ENCODE measurements at regions not wholly inside any gene's neighbourhood (a gene's known extent, or its start where the extent isn't known, plus 50 kb on each side); places are given as distances from the start of the nearest gene placed in this dataset.

DNA sequence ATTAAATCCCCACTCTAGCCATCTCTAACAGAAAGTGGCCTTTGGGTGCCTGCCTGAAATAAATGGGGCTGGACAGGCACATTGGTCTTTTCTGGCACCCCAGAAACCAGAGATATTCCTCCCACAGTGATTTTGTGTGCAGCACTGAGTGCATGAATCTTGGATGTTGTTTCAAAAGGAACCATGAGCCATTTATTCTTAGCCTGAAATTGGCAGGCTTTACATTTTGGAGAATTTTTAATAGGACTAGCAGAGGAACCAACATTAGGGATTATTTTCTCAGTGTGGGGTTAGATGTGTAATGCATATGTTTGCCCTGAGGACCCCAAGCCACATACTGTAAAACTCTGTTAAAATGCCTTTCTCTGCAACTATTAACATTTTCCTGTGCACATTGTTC lies 451.3 kb downstream of the NFIB start:
- DNase-seq, result no peak
- H3K4me2 ChIP-seq (replicated peaks; ENCODE audit: low read depth, low read length, poor library complexity, severe bottlenecking), result no peak overlapping the region
- no peak overlapping the region for H2AFZ ChIP-seq (ENCODE audit: insufficient read depth, low read depth, low read length, poor library complexity, severe bottlenecking)
- Mint-ChIP-seq H3K9me3 (ENCODE audit: insufficient read depth) (peaks cover 4% of the 10 kb centered on the region), H3K4me1 (no peaks in the 10 kb centered on the region), H3K4me3 (no peak overlapping the region), H3K27me3 (no peaks in the 10 kb centered on the region), H3K27ac (no peak overlapping the region)
- no peaks in the 10 kb centered on the region for H3K9me3 ChIP-seq (ENCODE audit: control extremely low read depth in 1 of 3, control insufficient read depth in 2 of 3, insufficient read depth in 1 of 3, low read length in 2 of 3)
- TF ChIP-seq EZH2 (IDR thresholded peaks at IDR 0.05; ENCODE audit: borderline replicate concordance, insufficient read depth, low read depth, low read length, poor library complexity, severe bottlenecking), result no peak
- TF ChIP-seq, protein P1, sequence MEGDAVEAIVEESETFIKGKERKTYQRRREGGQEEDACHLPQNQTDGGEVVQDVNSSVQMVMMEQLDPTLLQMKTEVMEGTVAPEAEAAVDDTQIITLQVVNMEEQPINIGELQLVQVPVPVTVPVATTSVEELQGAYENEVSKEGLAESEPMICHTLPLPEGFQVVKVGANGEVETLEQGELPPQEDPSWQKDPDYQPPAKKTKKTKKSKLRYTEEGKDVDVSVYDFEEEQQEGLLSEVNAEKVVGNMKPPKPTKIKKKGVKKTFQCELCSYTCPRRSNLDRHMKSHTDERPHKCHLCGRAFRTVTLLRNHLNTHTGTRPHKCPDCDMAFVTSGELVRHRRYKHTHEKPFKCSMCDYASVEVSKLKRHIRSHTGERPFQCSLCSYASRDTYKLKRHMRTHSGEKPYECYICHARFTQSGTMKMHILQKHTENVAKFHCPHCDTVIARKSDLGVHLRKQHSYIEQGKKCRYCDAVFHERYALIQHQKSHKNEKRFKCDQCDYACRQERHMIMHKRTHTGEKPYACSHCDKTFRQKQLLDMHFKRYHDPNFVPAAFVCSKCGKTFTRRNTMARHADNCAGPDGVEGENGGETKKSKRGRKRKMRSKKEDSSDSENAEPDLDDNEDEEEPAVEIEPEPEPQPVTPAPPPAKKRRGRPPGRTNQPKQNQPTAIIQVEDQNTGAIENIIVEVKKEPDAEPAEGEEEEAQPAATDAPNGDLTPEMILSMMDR (IDR thresholded peaks at IDR 0.05), result no peak
- ChIA-PET POLR2A (no interaction called here), CTCF (no interaction called here)
- no peaks in the 10 kb centered on the region for H4K20me1 ChIP-seq (ENCODE audit: control insufficient read depth, insufficient read depth, low read length, poor library complexity, severe bottlenecking)
- H3K4me3 ChIP-seq (ENCODE audit: control extremely low read depth in 1 of 5, extremely low read depth in 1 of 5, insufficient read depth in 1 of 5, low read depth in 2 of 5, low read length in 4 of 5), result no peak overlapping the region
- H3K4me1 ChIP-seq (ENCODE audit: control insufficient read depth in 2 of 2, insufficient read depth in 2 of 2, low read length in 2 of 2), result no peaks in the 10 kb centered on the region
- H3K79me2 ChIP-seq (ENCODE audit: control insufficient read depth, insufficient read depth, low read length), result no peaks in the 10 kb centered on the region
- H3K9ac ChIP-seq (ENCODE audit: low read length), result no peak overlapping the region
- no peaks in the 10 kb centered on the region for H3K27me3 ChIP-seq (replicated peaks in 1 of 4; ENCODE audit: control extremely low read depth in 1 of 4, control insufficient read depth in 3 of 4, insufficient read depth in 4 of 4, low read length in 3 of 4)
- no peaks in the 10 kb centered on the region for H3K36me3 ChIP-seq (replicated peaks in 1 of 2; ENCODE audit: control extremely low read depth in 1 of 2, control insufficient read depth in 1 of 2, extremely low read depth in 1 of 2, insufficient read depth in 2 of 2, low read length in 1 of 2)
- no peak overlapping the region for H3K27ac ChIP-seq (ENCODE audit: low read length in 2 of 2)
- intact Hi-C loops (cut with micrococcal nuclease), result no loop called here
- no peak for ATAC-seq (ENCODE audit: low read depth)

DNA sequence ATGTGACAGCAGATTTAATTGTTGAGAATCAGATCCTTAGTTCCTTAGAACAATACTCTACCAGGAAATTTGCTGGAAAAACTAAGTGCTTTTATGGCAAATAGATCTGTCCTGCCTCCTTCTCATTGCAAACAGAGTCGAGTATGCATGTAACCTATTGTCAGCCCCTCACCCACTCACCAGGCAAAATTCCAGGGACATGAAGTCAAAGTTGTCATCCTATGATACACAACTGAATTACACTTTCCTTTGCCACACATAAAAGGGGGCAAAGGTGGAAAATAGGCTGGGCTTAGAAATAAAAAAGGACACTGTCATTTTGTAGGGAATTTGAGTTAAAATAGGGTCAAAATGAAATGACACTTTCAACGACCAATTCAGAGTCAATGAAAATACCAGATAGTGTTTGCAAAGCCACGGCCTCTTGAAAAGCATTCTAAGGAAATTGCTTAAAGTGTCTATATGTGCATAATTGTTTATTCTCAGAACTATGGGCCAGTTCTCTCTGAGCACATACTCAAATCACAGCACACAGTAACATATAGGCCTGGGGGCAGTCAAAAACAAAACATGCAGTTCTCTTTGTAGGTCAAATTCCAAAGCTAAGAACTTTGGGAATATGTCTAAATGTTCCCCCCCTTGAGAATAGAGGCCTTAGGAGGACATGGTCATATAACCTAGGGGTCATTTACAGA lies 452.8 kb downstream of the NFIB start:
- TF ChIP-seq, protein P1 (IDR thresholded peaks at IDR 0.05), result no peak
- TF ChIP-seq EZH2 (IDR thresholded peaks at IDR 0.05; ENCODE audit: borderline replicate concordance, insufficient read depth, low read depth, low read length, poor library complexity, severe bottlenecking), result no peak
- Histone ChIP-seq H3K27ac (ENCODE audit: low read length in 2 of 2) (no peak overlapping the region), H3K9ac (ENCODE audit: low read length) (no peak overlapping the region), H3K4me2 (replicated peaks; ENCODE audit: low read depth, low read length, poor library complexity, severe bottlenecking) (no peak overlapping the region), H3K9me3 (ENCODE audit: control extremely low read depth in 1 of 3, control insufficient read depth in 2 of 3, insufficient read depth in 1 of 3, low read length in 2 of 3) (no peaks in the 10 kb centered on the region), H3K36me3 (replicated peaks in 1 of 2; ENCODE audit: control extremely low read depth in 1 of 2, control insufficient read depth in 1 of 2, extremely low read depth in 1 of 2, insufficient read depth in 2 of 2, low read length in 1 of 2) (no peaks in the 10 kb centered on the region), H3K4me3 (ENCODE audit: control extremely low read depth in 1 of 5, extremely low read depth in 1 of 5, insufficient read depth in 1 of 5, low read depth in 2 of 5, low read length in 4 of 5) (no peak overlapping the region), H3K4me1 (ENCODE audit: control insufficient read depth in 2 of 2, insufficient read depth in 2 of 2, low read length in 2 of 2) (no peaks in the 10 kb centered on the region), H3K79me2 (ENCODE audit: control insufficient read depth, insufficient read depth, low read length) (no peaks in the 10 kb centered on the region), H3K27me3 (replicated peaks in 1 of 4; ENCODE audit: control extremely low read depth in 1 of 4, control insufficient read depth in 3 of 4, insufficient read depth in 4 of 4, low read length in 3 of 4) (no peaks in the 10 kb centered on the region), H2AFZ (ENCODE audit: insufficient read depth, low read depth, low read length, poor library complexity, severe bottlenecking) (no peak overlapping the region), H4K20me1 (ENCODE audit: control insufficient read depth, insufficient read depth, low read length, poor library complexity, severe bottlenecking) (no peaks in the 10 kb centered on the region)
- H3K4me1 Mint-ChIP-seq, result no peaks in the 10 kb centered on the region
- no peaks in the 10 kb centered on the region for H3K27me3 Mint-ChIP-seq
- ATAC-seq (ENCODE audit: low read depth) (no peak), DNase-seq (no peak)
- H3K9me3 Mint-ChIP-seq (ENCODE audit: insufficient read depth), result peaks cover 4% of the 10 kb centered on the region
- intact Hi-C loops (cut with micrococcal nuclease), result no loop called here
- ChIA-PET CTCF (interaction anchor here (0.6 kb wide), 1 partner anchor 492 kb away, joined by 3 read pairs; no protein-coding TSS in a partner anchor), POLR2A (no interaction called here)
- whole genome bisulfite sequencing (ENCODE audit: insufficient coverage), result 57% methylated on average over 1 of the region's 3 CpGs
- H3K4me3 Mint-ChIP-seq, result no peak overlapping the region
- H3K27ac Mint-ChIP-seq, result no peak overlapping the region

All from B cell (primary cell).